H1 (cell line): ENCODE measurements at regions not wholly inside any gene's neighbourhood (a gene's known extent, or its start where the extent isn't known, plus 50 kb on each side); places are given as distances from the start of the nearest gene placed in this dataset.

ENCODE experiments used
- CBX5 ChIP-seq: fragments of 300-800, 300-1000 bp; sonication (generic); IDR thresholded peaks from 2 replicates; pipeline ENCODE4 v1.7.1; 2016; ENCODE audit warnings: antibody characterized with exemption, low read length, low read depth
- CEBPB ChIP-seq: IDR thresholded peaks from 2 replicates; pipeline ENCODE4 v1.6.1; 2012; ENCODE audit warnings: low read depth, low read length
- CHD2 ChIP-seq: IDR thresholded peaks from 2 replicates; pipeline ENCODE4 v1.6.1; 2012; ENCODE audit warnings: low read length, improper control_type of control experiment
- CTCF ChIP-seq, 3 experiments: IDR thresholded peaks; 1 replicate in 2 of 3; 2 replicates in 1 of 3; pipeline versions ENCODE4 v1.5.1 to v1.6.1; 2011; ENCODE audit warnings: low read length in 3 of 3, mild to moderate bottlenecking in 3 of 3, inconsistent platforms in 2 of 3, low read depth in 1 of 3, moderate library complexity in 1 of 3; ENCODE audit not compliant: insufficient read depth in 1 of 3; ENCODE audit errors: control extremely low read depth in 1 of 3
- JUND ChIP-seq: IDR thresholded peaks from 2 replicates; pipeline ENCODE4 v1.6.1; 2011; ENCODE audit warnings: mild to moderate bottlenecking, improper control_type of control experiment, low read length
- POLR2A ChIP-seq, 2 experiments: IDR thresholded peaks; 1 replicate in 1 of 2; 2 replicates in 1 of 2; pipeline ENCODE4 v1.6.1; 2011; ENCODE audit warnings: low read depth in 2 of 2, low read length in 2 of 2, mild to moderate bottlenecking in 2 of 2; ENCODE audit errors: control extremely low read depth in 1 of 2
- RAD21 ChIP-seq, 2 experiments: IDR thresholded peaks in 1 of 2; conservative IDR thresholded peaks in 1 of 2; 2 replicates each; pipeline ENCODE4 v1.6.1; 2011; ENCODE audit warnings: low read depth in 2 of 2, low read length in 2 of 2, improper control_type of control experiment in 1 of 2, inconsistent platforms in 1 of 2, mild to moderate bottlenecking in 1 of 2, moderate library complexity in 1 of 2
- TF ChIP-seq, protein P1 (sequence below): IDR thresholded peaks from 2 replicates; pipeline ENCODE4 v1.6.1; 2012; ENCODE audit warnings: inconsistent platforms

DNA sequence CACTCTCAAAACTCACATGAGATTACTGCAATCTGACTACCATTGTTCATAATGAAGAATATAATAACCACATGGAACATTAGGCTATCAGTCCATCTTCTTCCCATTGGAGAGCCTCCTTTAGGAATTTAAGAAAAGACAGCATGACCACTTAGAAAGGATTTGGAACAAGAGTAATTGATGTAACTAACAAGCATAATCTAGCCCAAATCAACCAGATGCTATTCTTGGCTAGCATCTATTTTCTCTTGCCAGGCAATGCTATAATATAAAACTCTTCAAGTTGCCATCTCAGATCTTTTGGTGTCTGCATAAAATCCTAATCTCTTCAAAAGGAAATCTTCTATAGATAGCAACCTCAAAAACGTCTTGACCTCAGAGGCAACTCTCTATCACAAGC is 152.0 kb upstream of the REG3G start:
- TF ChIP-seq CTCF (IDR thresholded peaks at IDR 0.05; ENCODE audit: control extremely low read depth in 1 of 3, insufficient read depth in 1 of 3, low read depth in 1 of 3, low read length in 3 of 3) (no peak), CBX5 (no peak), CHD2 (no peak), JUND (no peak), POLR2A (IDR thresholded peaks at IDR 0.05; ENCODE audit: control extremely low read depth in 1 of 2, low read depth in 2 of 2, low read length in 2 of 2) (no peak), CEBPB (no peak), RAD21 (IDR thresholded peaks at IDR 0.05 in 1 of 2, conservative IDR thresholded peaks at IDR 0.05 in 1 of 2; ENCODE audit: low read depth in 2 of 2, low read length in 2 of 2) (no peak)
- TF ChIP-seq, protein P1, sequence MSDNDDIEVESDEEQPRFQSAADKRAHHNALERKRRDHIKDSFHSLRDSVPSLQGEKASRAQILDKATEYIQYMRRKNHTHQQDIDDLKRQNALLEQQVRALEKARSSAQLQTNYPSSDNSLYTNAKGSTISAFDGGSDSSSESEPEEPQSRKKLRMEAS, result no peak
